HK-2 (cell line): ENCODE measurements at regions not wholly inside any gene's neighbourhood (a gene's known extent, or its start where the extent isn't known, plus 50 kb on each side); places are given as distances from the start of the nearest gene placed in this dataset.

Experiments
- DNase-seq: peaks from one replicate; pipeline ENCODE4 v3.0.0-alpha.2; 2018; ENCODE audit not compliant: unreplicated experiment

- DNase-seq, result peak; percentile 64
These were observed 203.4 kb downstream of the KIF26A start for GRCh38 chr14:104341532-104342434.

GRCh38 chr14:104342435-104343293 is 204.3 kb downstream of the KIF26A start:
- no peak for DNase-seq

GRCh38 chr14:104343294-104343625 is 204.9 kb downstream of the KIF26A start:
- DNase-seq, result no peak

- DNase-seq, result no peak
These were observed 205.6 kb downstream of the KIF26A start for GRCh38 chr14:104343690-104344640.

- no peak for DNase-seq
These were observed 206.6 kb downstream of the KIF26A start for GRCh38 chr14:104344818-104345620.

GRCh38 chr14:104345621-104346462 is 207.5 kb downstream of the KIF26A start:
- no peak for DNase-seq

GRCh38 chr14:104346608-104347007 is 208.2 kb downstream of the KIF26A start:
- no peak for DNase-seq

- no peak for DNase-seq
These were observed 210.4 kb downstream of the KIF26A start for GRCh38 chr14:104348741-104349140.

- no peak for DNase-seq
These were observed 211.6 kb downstream of the KIF26A start for GRCh38 chr14:104349950-104350349.

GRCh38 chr14:104350463-104351185 is 212.2 kb downstream of the KIF26A start:
- DNase-seq, result no peak

- DNase-seq, result no peak
These were observed 213.6 kb downstream of the KIF26A start for GRCh38 chr14:104351849-104352492.

- no peak for DNase-seq
These were observed 214.3 kb downstream of the KIF26A start for GRCh38 chr14:104352493-104353220.

- DNase-seq, result no peak
These were observed 215.0 kb downstream of the KIF26A start for GRCh38 chr14:104353221-104353920.

- DNase-seq, result no peak
These were observed 215.7 kb downstream of the KIF26A start for GRCh38 chr14:104353921-104354701.

- DNase-seq, result no peak
These were observed 217.0 kb downstream of the KIF26A start for GRCh38 chr14:104355101-104356019.
